Large intestine (tissue), 3 donors: ENCODE measurements at regions not wholly inside any gene's neighbourhood (a gene's known extent, or its start where the extent isn't known, plus 50 kb on each side); places are given as distances from the start of the nearest gene placed in this dataset.
"Not testable (repeated sequence)": the region's sequence is repeated elsewhere in the genome, so short reads cannot be mapped to it uniquely, and the experiment has no call there.

Source experiments
- DNase-seq, 2 donors: peaks; one replicate each; pipeline versions ENCODE4 v3.0.0 to v3.0.0-alpha.2; 2013
- H3K27ac ChIP-seq: one replicate; pipeline ENCODE4 v1.5.1; 2013; ENCODE audit warnings: low read length
- H3K27me3 ChIP-seq: 2 replicates; pipeline ENCODE4 v1.6.1; 2013; ENCODE audit warnings: low read length; ENCODE audit not compliant: control insufficient read depth, insufficient read depth
- H3K36me3 ChIP-seq: 2 replicates; pipeline ENCODE4 v1.6.1; 2013; ENCODE audit warnings: low read length; ENCODE audit not compliant: control insufficient read depth, insufficient read depth
- H3K4me1 ChIP-seq: one replicate; pipeline ENCODE4 v1.6.1; 2013; ENCODE audit warnings: low read length; ENCODE audit not compliant: control insufficient read depth, insufficient read depth
- H3K4me3 ChIP-seq: one replicate; pipeline ENCODE4 v1.5.1; 2013; ENCODE audit warnings: low read length
- H3K9me3 ChIP-seq: one replicate; pipeline ENCODE4 v1.6.1; 2013; ENCODE audit warnings: mild to moderate bottlenecking, low read depth, low read length, moderate library complexity; ENCODE audit not compliant: control insufficient read depth
- WGBS: methylation state at CpG from one replicate; pipeline ENCODE4 v1.1.5; 2013; ENCODE audit warnings: low lambda C conversion rate; ENCODE audit not compliant: insufficient coverage; 5-methylcytosine and 5-hydroxymethylcytosine counted together

- Histone ChIP-seq H3K27me3 (no peaks in the 10 kb centered on the region), H3K9me3 (no peaks in the 10 kb centered on the region), H3K36me3 (no peaks in the 10 kb centered on the region), H3K27ac (no peak overlapping the region), H3K4me3 (no peak overlapping the region), H3K4me1 (no peaks in the 10 kb centered on the region)
- WGBS = no CpG with 5 or more reads among the region's 1 CpG
- DNase-seq = no peak
These were observed 1621.3 kb upstream of the B3GALT2 start for GRCh38 chr1:194807530-194808220.

GRCh38 chr1:194802572-194802971 lies 1616.2 kb upstream of the B3GALT2 start:
- no peak overlapping the region for H3K27ac ChIP-seq
- WGBS = 25% methylated on average over 2 of the region's 3 CpGs
- H3K4me1 ChIP-seq = no peaks in the 10 kb centered on the region
- no peaks in the 10 kb centered on the region for H3K9me3 ChIP-seq
- H3K4me3 ChIP-seq = no peak overlapping the region
- no peak for DNase-seq
- no peaks in the 10 kb centered on the region for H3K27me3 ChIP-seq
- H3K36me3 ChIP-seq = no peaks in the 10 kb centered on the region

DNA sequence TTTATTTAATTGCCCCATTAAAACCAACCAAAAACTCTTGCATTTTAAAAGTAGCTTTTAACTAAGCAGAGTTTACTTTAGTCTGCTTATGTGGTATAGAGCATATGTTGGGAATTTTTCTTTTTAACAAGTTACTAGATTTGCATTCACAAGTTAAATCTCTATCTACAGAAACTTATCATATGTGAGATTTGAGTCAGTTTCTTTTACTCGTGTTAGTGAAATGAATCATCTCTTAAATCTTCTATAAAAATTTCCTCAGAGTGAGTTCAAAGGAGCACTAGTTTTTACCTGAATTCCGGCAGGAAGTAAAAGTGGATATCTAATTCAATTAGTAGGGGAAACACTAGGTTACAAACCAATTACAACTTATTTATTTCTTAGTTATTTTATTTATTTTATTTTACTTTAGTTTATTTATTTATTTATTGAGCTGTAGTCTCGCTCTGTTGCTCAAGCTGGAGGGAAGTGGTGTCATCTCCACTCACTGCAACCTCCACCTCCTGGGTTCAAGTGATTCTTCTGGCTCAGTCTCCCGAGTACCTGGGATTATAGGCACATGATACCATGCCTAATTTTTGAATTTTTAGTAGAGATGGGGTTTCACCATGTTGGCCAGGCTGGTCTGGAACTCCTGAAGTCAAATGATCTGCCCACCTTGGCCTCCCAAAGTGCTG lies 1609.6 kb upstream of the B3GALT2 start:
- Histone ChIP-seq H3K36me3 (no peaks in the 10 kb centered on the region), H3K27ac (no peak overlapping the region), H3K4me1 (no peaks in the 10 kb centered on the region), H3K27me3 (no peaks in the 10 kb centered on the region), H3K9me3 (no peaks in the 10 kb centered on the region), H3K4me3 (no peak overlapping the region)
- 88% methylated on average over 3 of the region's 4 CpGs for WGBS
- no peak for DNase-seq

DNA sequence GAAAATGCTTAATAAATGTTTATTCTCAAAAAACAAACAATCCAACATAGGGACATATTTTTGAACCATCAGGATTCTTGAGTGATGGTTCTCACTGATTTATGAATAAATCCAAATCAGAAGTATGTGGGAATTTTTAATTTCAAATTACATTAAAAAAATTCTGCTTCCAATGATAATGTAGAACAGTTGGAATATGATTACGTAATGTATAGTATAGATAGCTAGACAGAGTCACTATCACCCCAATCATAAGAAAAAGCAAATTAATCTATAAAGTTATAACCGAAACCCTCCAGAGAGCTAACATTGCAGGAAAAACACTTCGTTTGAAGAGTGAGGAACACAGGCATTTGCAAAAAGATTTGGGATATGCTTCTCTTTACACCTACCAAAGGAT lies 1600.6 kb upstream of the B3GALT2 start:
- no peak for DNase-seq
- Histone ChIP-seq H3K36me3 (no peaks in the 10 kb centered on the region), H3K27me3 (no peaks in the 10 kb centered on the region), H3K4me1 (no peaks in the 10 kb centered on the region), H3K4me3 (no peak overlapping the region), H3K9me3 (no peaks in the 10 kb centered on the region), H3K27ac (no peak overlapping the region)
- no CpG with 5 or more reads among the region's 3 CpGs for WGBS

- no CpG with 5 or more reads among the region's 4 CpGs for WGBS
- no peaks in the 10 kb centered on the region for H3K9me3 ChIP-seq
- no peak overlapping the region for H3K27ac ChIP-seq
- no peaks in the 10 kb centered on the region for H3K4me1 ChIP-seq
- no peaks in the 10 kb centered on the region for H3K36me3 ChIP-seq
- no peak overlapping the region for H3K4me3 ChIP-seq
- DNase-seq = no peak
- H3K27me3 ChIP-seq = no peaks in the 10 kb centered on the region
These were observed 1599.6 kb upstream of the B3GALT2 start for GRCh38 chr1:194786027-194786426.

DNA sequence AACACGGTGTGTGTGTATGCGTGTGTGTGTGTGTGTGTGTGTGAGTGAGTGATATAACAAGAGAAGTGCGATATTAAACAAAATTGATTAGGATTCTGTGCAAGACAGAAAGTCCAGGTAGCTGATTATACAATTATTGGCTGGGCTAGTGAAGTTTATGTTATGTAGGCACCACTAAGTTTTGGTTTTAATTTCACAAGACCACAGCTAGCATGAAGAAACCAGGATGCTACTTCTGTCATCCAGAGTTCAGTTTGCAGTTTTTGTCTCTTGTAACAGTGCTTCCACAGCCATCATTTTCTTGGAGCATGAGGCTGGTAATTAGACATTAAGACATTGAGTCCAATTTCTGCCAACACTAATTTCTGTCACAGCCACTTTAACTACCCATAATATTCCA lies 1590.2 kb upstream of the B3GALT2 start:
- WGBS = 69% methylated on average over 3 of the region's 3 CpGs
- no peaks in the 10 kb centered on the region for H3K9me3 ChIP-seq
- no peak for DNase-seq

DNA sequence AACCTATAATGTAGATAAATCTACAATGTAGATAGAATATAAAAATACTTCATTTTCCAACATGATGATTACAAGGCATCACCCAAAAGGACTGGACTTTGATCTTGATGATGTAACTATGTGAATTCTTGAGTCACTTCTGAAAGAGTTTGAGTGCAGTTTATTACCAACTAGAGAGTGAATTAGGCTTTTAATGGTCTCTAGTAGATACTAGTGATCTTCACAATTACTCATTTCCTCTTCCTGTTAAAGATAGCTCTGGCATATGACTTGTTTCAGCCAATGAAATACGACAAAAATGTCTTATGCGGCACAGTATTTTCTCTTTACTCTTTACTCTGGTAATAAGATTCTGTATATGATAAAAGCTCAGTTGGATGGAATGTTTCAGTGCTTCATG lies 1588.1 kb upstream of the B3GALT2 start:
- no peak overlapping the region for H3K4me3 ChIP-seq
- H3K27ac ChIP-seq = no peak overlapping the region
- no peak for DNase-seq
- H3K9me3 ChIP-seq = no peaks in the 10 kb centered on the region
- no peaks in the 10 kb centered on the region for H3K4me1 ChIP-seq
- no peaks in the 10 kb centered on the region for H3K36me3 ChIP-seq
- WGBS = 100% methylated on average over 2 of the region's 2 CpGs
- no peaks in the 10 kb centered on the region for H3K27me3 ChIP-seq

More for the DNA sequence above, 1590.2 kb upstream of the B3GALT2 start:
- Histone ChIP-seq H3K27me3 (no peaks in the 10 kb centered on the region), H3K27ac (no peak overlapping the region), H3K4me1 (no peaks in the 10 kb centered on the region), H3K4me3 (no peak overlapping the region), H3K36me3 (no peaks in the 10 kb centered on the region)

DNA sequence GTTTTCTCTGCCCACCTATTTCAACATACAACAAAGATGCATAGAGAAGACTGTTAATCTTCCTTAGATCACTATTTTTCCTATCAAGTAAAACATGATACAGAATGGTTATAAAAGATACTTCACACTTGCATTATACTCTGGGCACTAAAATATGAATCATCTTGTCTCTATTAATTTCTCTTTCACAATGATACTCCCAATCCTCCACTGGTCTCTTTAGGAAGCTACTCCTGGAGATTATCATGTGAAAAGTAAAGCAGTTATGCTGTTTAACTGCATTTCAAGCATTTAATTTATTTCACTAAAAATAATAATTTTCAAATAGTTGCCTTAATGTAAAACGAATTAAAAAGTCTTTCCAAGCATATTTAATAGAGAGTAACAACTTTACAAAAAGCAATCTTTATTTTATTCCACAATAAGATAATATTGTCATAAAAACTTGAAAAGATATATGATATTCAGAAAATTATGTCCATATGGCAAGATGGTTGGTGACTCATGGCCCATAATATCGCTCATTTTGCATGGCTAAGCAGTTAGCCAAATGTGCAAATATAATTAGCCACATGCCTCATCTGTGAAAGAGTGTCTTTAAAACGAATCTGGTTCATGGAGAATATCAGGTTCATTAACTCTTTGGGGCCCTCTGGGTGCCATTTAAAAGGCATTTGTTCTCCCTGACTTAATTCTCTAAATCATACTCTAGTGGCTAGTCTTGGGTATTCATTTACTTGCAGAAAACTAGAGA lies 1569.0 kb upstream of the B3GALT2 start:
- Histone ChIP-seq H3K36me3 (no peaks in the 10 kb centered on the region), H3K27me3 (no peaks in the 10 kb centered on the region), H3K4me3 (no peak overlapping the region), H3K27ac (no peak overlapping the region), H3K4me1 (no peaks in the 10 kb centered on the region), H3K9me3 (no peaks in the 10 kb centered on the region)
- 53% methylated on average over 3 of the region's 3 CpGs for WGBS
- DNase-seq = no peak

DNA sequence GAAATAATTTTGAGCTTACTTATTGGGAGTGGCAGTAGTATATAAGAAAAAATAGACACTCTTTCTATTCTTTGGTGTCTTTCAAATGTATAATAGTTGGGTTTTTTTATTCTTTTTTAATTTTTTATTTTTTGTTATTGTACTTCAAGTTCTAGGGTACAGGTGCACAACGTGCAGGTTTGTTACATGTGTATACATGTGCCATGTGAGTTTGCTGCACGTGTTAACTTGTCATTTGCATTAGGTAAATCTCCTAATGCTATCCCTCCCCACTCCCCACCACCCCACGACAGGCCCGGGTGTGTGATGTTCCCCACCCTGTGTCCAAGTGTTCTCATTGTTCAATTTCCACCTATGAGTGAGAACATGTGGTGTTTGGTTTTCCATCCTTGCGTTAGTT lies 1552.4 kb upstream of the B3GALT2 start:
- H3K36me3 ChIP-seq, H3K9me3 ChIP-seq, DNase-seq, H3K27me3 ChIP-seq, H3K27ac ChIP-seq, H3K4me3 ChIP-seq, H3K4me1 ChIP-seq: not testable (repeated sequence)
- WGBS = 86% methylated on average over 1 of the region's 5 CpGs

- H3K36me3 ChIP-seq = no peaks in the 10 kb centered on the region
- no peak for DNase-seq
- no peak overlapping the region for H3K4me3 ChIP-seq
- H3K27me3 ChIP-seq = no peaks in the 10 kb centered on the region
- H3K27ac ChIP-seq = no peak overlapping the region
- H3K9me3 ChIP-seq = no peaks in the 10 kb centered on the region
- H3K4me1 ChIP-seq = no peaks in the 10 kb centered on the region
- no CpG with 5 or more reads among the region's 1 CpG for WGBS
These were observed 1548.6 kb upstream of the B3GALT2 start for GRCh38 chr1:194734970-194735369.
